HEK293T (cell line): ENCODE measurements at regions not wholly inside any gene's neighbourhood (a gene's known extent, or its start where the extent isn't known, plus 50 kb on each side); places are given as distances from the start of the nearest gene placed in this dataset.

Experiments used
- CTCF ChIA-PET: fragments of 350-600 bp; formaldehyde crosslinking; extraction: SDS; loops from one replicate; lab custom pipeline; 2021; ENCODE audit warnings: antibody characterized with exemption, inconsistent platforms; lab: Yijun Ruan, JAX
- POLR2A ChIA-PET: fragments of 350-600 bp; formaldehyde crosslinking; extraction: SDS; loops from one replicate; lab custom pipeline; 2020; ENCODE audit warnings: antibody characterized with exemption, inconsistent platforms; lab: Yijun Ruan, JAX
- DNase-seq: peaks from one replicate; pipeline ENCODE4 v3.0.0; 2012; ENCODE audit warnings: mixed read lengths; ENCODE audit errors: extremely low spot score
- ARNT ChIP-seq: fragments of 450-650 bp; IDR thresholded peaks from 2 replicates; pipeline ENCODE4 v1.6.1; 2017; ENCODE audit warnings: mild to moderate bottlenecking
- BHLHE40 ChIP-seq: fragments of 450-650 bp; IDR thresholded peaks from 2 replicates; pipeline ENCODE4 v1.6.1; 2016; ENCODE audit warnings: mild to moderate bottlenecking, moderate library complexity, borderline replicate concordance
- CTBP1 ChIP-seq: fragments of 450-650 bp; IDR thresholded peaks from 2 replicates; pipeline ENCODE4 v1.6.1; 2016; ENCODE audit warnings: borderline replicate concordance
- ELF4 ChIP-seq: fragments of 450-650 bp; IDR thresholded peaks from 2 replicates; pipeline ENCODE4 v1.6.1; 2017; ENCODE audit warnings: antibody characterized with exemption
- FOXA1 ChIP-seq: fragments of 450-650 bp; IDR thresholded peaks from 2 replicates; pipeline ENCODE4 v1.6.1; 2016; ENCODE audit warnings: mild to moderate bottlenecking
- FOXK2 ChIP-seq: fragments of 450-650 bp; IDR thresholded peaks from 2 replicates; pipeline ENCODE4 v1.6.1; 2016; ENCODE audit warnings: mild to moderate bottlenecking
- FOXM1 ChIP-seq: fragments of 450-650 bp; IDR thresholded peaks from 2 replicates; pipeline ENCODE4 v1.6.1; 2017; ENCODE audit warnings: mild to moderate bottlenecking, borderline replicate concordance
- HDGF ChIP-seq: fragments of 450-650 bp; IDR thresholded peaks from 2 replicates; pipeline ENCODE4 v1.6.1; 2017; ENCODE audit warnings: antibody characterized with exemption, borderline replicate concordance
- L3MBTL2 ChIP-seq: fragments of 450-650 bp; conservative IDR thresholded peaks from 2 replicates; pipeline ENCODE4 v1.6.1; 2016; ENCODE audit warnings: mild to moderate bottlenecking
- LEF1 ChIP-seq: fragments of 450-650 bp; IDR thresholded peaks from 2 replicates; pipeline ENCODE4 v1.6.1; 2017; ENCODE audit warnings: mild to moderate bottlenecking, borderline replicate concordance
- NFRKB ChIP-seq: fragments of 450-650 bp; IDR thresholded peaks from 2 replicates; pipeline ENCODE4 v1.6.1; 2016; ENCODE audit warnings: mild to moderate bottlenecking, moderate library complexity
- SP1 ChIP-seq: fragments of 450-650 bp; IDR thresholded peaks from 2 replicates; pipeline ENCODE4 v1.6.1; 2017
- SUZ12 ChIP-seq: fragments of 450-650 bp; IDR thresholded peaks from 2 replicates; pipeline ENCODE4 v1.6.1; 2016; ENCODE audit warnings: mild to moderate bottlenecking
- TARDBP ChIP-seq: fragments of 450-650 bp; IDR thresholded peaks from 2 replicates; pipeline ENCODE4 v1.6.1; 2016
- ZNF384 ChIP-seq: fragments of 450-650 bp; IDR thresholded peaks from 2 replicates; pipeline ENCODE4 v1.6.1; 2016
- TF ChIP-seq, protein P1 (sequence below): fragments of 450-650 bp; IDR thresholded peaks from 2 replicates; pipeline ENCODE4 v1.6.1; 2016

DNA sequence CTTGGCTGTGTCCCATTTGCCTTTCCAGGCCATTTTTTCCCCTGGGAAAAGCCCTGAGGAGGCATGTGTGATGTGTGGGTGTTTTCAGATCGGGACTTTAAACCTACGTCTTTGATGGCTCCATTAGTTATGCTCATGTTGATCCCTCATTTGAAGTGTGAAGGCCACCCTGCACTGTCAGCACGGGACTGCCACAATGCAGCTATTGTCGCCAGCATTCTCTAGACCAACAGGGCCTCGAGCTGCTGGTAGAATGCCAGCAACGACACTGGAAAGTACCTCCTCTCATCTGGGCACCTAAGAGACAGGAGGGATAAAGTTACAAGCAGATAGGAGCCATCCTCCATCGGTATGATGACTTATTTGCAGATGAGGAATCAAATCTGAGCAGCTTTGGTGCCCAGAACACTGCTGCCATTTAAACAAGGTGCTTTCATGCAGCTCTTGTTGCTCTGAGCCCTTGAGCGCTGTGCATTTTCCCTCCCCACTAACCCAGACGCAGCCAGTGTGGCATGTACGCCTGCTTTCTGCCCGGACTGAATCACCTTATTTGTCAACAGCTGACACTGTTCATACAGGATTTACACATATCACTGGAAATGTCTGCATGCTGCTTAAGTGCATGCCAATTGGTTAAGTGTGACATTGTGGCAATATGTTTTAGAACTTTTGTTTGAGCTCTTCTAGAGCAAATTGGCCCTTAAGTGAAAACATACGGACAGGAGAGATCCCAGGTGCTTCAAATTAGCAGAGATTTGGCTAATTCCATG is 175.0 kb upstream of the PITRM1 start:
- POLR2A ChIA-PET, result no interaction called here
- no peak for DNase-seq
- no peak for TF ChIP-seq L3MBTL2
- TF ChIP-seq NFRKB, result no peak
- TF ChIP-seq HDGF, result no peak
- TF ChIP-seq FOXA1, result no peak
- TF ChIP-seq SUZ12, result no peak
- no peak for TF ChIP-seq SP1
- TF ChIP-seq ZNF384, result no peak
- no peak for TF ChIP-seq FOXK2
- no peak for TF ChIP-seq FOXM1
- no peak for TF ChIP-seq TARDBP
- TF ChIP-seq ELF4, result no peak
- TF ChIP-seq ARNT, result no peak
- TF ChIP-seq CTBP1, result no peak
- TF ChIP-seq, protein P1, sequence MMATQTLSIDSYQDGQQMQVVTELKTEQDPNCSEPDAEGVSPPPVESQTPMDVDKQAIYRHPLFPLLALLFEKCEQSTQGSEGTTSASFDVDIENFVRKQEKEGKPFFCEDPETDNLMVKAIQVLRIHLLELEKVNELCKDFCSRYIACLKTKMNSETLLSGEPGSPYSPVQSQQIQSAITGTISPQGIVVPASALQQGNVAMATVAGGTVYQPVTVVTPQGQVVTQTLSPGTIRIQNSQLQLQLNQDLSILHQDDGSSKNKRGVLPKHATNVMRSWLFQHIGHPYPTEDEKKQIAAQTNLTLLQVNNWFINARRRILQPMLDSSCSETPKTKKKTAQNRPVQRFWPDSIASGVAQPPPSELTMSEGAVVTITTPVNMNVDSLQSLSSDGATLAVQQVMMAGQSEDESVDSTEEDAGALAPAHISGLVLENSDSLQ, result no peak
- TF ChIP-seq LEF1, result no peak
- TF ChIP-seq BHLHE40, result no peak
- CTCF ChIA-PET, result no interaction called here

DNA sequence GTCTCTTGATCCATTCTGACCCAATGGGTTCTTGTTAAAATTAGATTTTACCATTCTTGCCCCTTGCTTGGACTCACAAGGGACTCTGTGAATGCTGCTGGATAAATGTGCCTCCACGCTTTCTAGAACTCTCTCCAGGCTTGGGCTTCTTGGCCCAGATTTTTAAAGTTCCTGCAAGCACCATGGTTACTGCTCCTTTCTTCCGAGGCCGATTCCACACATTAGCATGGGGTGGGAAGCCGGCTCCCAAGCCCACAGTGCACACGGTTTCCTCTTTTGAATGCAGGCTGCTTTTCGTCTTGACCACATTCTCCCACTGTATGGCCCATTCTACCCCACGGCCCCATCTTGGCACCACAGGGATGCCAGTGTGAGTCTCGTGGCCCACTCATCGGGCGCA is 174.3 kb upstream of the PITRM1 start:
- POLR2A ChIA-PET, result no interaction called here
- DNase-seq, result no peak
- TF ChIP-seq CTBP1 (no peak), NFRKB (no peak), ZNF384 (no peak), L3MBTL2 (no peak)
- TF ChIP-seq, protein P1, result no peak
- CTCF ChIA-PET, result no interaction called here

DNA sequence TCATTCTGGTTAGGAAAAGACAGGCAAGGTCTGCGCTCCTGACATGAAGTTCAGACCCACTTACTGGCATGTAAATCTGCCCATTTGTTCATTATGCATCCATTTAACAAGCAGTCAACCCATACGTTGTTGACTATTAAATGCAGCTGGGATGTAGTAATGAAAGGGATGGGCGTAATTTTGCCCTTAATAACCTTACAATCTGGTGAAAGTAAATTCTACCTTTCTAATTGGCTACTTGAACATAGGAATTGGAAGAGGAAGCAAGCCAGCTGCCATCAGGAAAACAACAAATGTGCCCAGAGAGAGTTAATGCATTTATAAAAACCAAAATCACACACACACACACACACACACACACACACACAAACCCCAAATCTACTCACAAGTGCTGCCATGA is 170.2 kb upstream of the PITRM1 start:
- POLR2A ChIA-PET, result no interaction called here
- CTCF ChIA-PET, result no interaction called here
- no peak for TF ChIP-seq ZNF384
- TF ChIP-seq TARDBP, result no peak
- DNase-seq, result no peak

DNA sequence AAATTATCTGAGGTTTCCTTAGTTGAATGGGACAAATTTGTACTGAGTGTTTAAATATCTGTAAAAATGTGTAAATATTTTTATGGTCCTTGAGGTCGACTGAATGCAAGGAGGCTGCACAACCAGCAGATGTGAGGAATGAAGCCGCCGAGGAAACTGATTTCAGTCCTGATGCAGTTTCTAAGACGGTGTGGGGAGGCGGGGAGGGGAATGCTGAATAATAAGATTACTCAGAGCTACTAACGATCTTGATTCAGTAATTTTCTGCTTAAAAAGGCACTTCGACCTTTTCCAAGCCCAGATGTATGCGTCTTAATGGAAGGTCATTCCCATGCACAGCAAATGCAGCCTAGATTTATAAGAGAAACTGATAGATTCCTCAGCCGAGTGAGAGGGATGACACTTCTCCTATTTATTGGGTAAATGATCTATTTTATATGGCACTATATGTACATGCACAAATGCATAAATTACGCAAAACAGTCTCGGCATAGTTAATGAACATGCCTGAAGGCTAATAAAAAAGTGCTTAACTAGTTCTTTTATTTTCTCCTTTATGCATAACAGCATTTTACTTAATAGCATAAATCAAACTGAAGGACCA is 167.6 kb upstream of the PITRM1 start:
- ChIA-PET CTCF (no interaction called here), POLR2A (no interaction called here)
- DNase-seq, result no peak
- TF ChIP-seq FOXK2, result no peak
- TF ChIP-seq, protein P1, result no peak
- no peak for TF ChIP-seq ARNT
- TF ChIP-seq BHLHE40, result no peak
- TF ChIP-seq SUZ12, result no peak
- no peak for TF ChIP-seq HDGF
- no peak for TF ChIP-seq FOXA1
- TF ChIP-seq CTBP1, result no peak
- TF ChIP-seq ELF4, result no peak
- TF ChIP-seq TARDBP, result no peak
- no peak for TF ChIP-seq ZNF384
- no peak for TF ChIP-seq NFRKB

DNA sequence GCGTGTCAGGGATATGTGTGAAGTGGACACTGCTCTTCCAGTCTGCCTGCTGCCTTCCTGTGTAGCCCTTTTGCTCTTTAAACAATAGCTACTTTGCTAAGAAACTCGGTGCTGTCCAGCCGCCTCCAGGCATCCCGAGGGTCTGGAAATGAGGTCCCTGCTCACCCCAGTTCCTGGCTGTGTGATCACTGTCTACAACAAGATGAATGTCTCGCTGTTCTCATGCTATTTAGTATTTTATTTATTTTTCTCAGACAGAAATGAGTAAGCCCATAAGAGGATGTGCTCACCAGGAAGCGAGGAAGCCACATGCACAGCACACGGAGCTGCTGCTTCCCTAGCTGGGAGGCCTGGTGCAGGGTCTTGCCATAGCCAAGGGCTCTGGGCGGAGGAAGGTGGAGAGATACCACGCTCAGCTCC is 167.0 kb upstream of the PITRM1 start:
- no peak for DNase-seq
- ChIA-PET CTCF (no interaction called here), POLR2A (no interaction called here)
- TF ChIP-seq TARDBP, result no peak
- TF ChIP-seq HDGF, result no peak
- TF ChIP-seq FOXA1, result no peak
- TF ChIP-seq ELF4, result no peak
- no peak for TF ChIP-seq ZNF384
- TF ChIP-seq LEF1, result no peak
- TF ChIP-seq FOXM1, result no peak
- TF ChIP-seq ARNT, result no peak
- TF ChIP-seq, protein P1, result no peak
- TF ChIP-seq SUZ12, result no peak
- no peak for TF ChIP-seq CTBP1
- TF ChIP-seq SP1, result no peak
- no peak for TF ChIP-seq BHLHE40
- no peak for TF ChIP-seq L3MBTL2
- TF ChIP-seq NFRKB, result no peak
- TF ChIP-seq FOXK2, result no peak

DNA sequence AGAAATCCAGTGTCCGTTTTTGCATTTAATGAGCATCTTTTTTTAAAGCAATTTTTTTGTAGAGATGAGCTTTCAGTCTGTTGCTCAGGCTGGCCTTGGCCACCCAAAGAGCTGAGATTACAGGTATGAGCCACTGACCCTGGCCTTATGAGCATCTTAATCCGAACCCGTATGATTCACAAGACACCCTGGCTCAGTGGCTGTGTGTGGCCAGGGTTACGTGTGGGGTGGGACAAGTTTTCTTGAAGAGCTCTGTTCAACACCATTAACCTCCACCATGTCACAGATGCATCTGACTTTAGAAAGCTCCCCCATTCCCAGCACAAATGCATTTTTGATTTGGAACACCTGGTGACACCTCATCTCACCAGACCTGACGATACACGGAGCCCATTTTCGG is 166.5 kb upstream of the PITRM1 start:
- no peak for DNase-seq
- ChIA-PET CTCF (no interaction called here), POLR2A (no interaction called here)
- TF ChIP-seq ARNT (no peak), SP1 (no peak), FOXK2 (no peak), SUZ12 (no peak), L3MBTL2 (no peak), TARDBP (no peak), NFRKB (no peak), ELF4 (no peak), CTBP1 (no peak), ZNF384 (no peak), FOXM1 (no peak), FOXA1 (no peak), BHLHE40 (no peak)
- TF ChIP-seq, protein P1, result no peak
